Thyroid gland (tissue), 4 donors: ENCODE measurements at regions not wholly inside any gene's neighbourhood (a gene's known extent, or its start where the extent isn't known, plus 50 kb on each side); places are given as distances from the start of the nearest gene placed in this dataset.

Source experiments
- DNase-seq, 2 donors: peaks; one replicate each; pipeline ENCODE4 v3.0.0-alpha.2; 2019
- H3K27ac ChIP-seq, 3 donors: fragments of 200-600 bp; sonication (generic); 1 replicate in 2 of 3; 2 replicates in 1 of 3; pipeline ENCODE4 v1.5.1; 2016 to 2019; ENCODE audit warnings: mild to moderate bottlenecking in 1 of 3, moderate library complexity in 1 of 3
- H3K27me3 ChIP-seq: fragments of 200-600 bp; sonication (generic); one replicate; pipeline ENCODE4 v1.5.1; 2019
- H3K36me3 ChIP-seq, 2 donors: fragments of 200-600 bp; sonication (generic); one replicate each; pipeline ENCODE4 v1.5.1; 2016 to 2019
- H3K4me1 ChIP-seq, 2 donors: fragments of 200-600 bp; sonication (generic); one replicate each; pipeline ENCODE4 v1.5.1; 2017 to 2019
- H3K4me3 ChIP-seq, 3 donors: fragments of 200-600 bp; sonication (generic); replicated peaks in 1 of 3; 1 replicate in 2 of 3; 2 replicates in 1 of 3; pipeline ENCODE4 v1.5.1; 2016; ENCODE audit warnings: mild to moderate bottlenecking in 1 of 3
- H3K9me3 ChIP-seq: fragments of 200-600 bp; sonication (generic); one replicate; pipeline ENCODE4 v1.5.1; 2017
- CTCF ChIP-seq, 6 experiments: fragments of 200-600 bp in 3 of 6; fragments of 450-650 bp in 3 of 6; sonication (generic) in 3 of 6; IDR thresholded peaks; one replicate each; pipeline ENCODE4 v1.5.1; 2016 to 2019; ENCODE audit warnings: antibody characterized with exemption in 6 of 6, mild to moderate bottlenecking in 2 of 6, inconsistent platforms in 1 of 6, moderate library complexity in 1 of 6
- POLR2A ChIP-seq, 2 donors: fragments of 450-650 bp; IDR thresholded peaks; one replicate each; pipeline ENCODE4 v1.6.1; 2017; ENCODE audit warnings: antibody characterized with exemption in 2 of 2, mild to moderate bottlenecking in 2 of 2, moderate library complexity in 1 of 2
- WGBS, 2 donors: methylation state at CpG; one replicate each; pipeline ENCODE4 v1.1.5; 2017; 5-methylcytosine and 5-hydroxymethylcytosine counted together
- intact Hi-C: fragments of 100-400 bp; cut with DNase I; formaldehyde crosslinking; loops from one replicate; pipeline ENCODE4 v1.15.1; 2023

- Histone ChIP-seq H3K27ac (no peak overlapping the region), H3K27me3 (no peaks in the 10 kb centered on the region), H3K4me3 (no peak overlapping the region), H3K36me3 (no peaks in the 10 kb centered on the region), H3K9me3 (no peaks in the 10 kb centered on the region), H3K4me1 (no peaks in the 10 kb centered on the region)
- DNase-seq, result no peak
- intact Hi-C loops, result no loop called here
- TF ChIP-seq CTCF (IDR thresholded peaks at IDR 0.05) (no peak), POLR2A (IDR thresholded peaks at IDR 0.05) (no peak)
Observed at GRCh38 chr2:139077099-139077737, 297.0 kb upstream of the NXPH2 start.

- no peaks in the 10 kb centered on the region for H3K27me3 ChIP-seq
- DNase-seq, result no peak
- no peak for TF ChIP-seq CTCF (IDR thresholded peaks at IDR 0.05)
- TF ChIP-seq POLR2A (IDR thresholded peaks at IDR 0.05), result no peak
- H3K4me1 ChIP-seq, result no peaks in the 10 kb centered on the region
- WGBS, 2 donors, result 91 to 97% methylated on average over 1 of the region's 1 CpG
- no peaks in the 10 kb centered on the region for H3K9me3 ChIP-seq
- no peak overlapping the region for H3K27ac ChIP-seq
- intact Hi-C loops, result no loop called here
- no peak overlapping the region for H3K4me3 ChIP-seq
- no peaks in the 10 kb centered on the region for H3K36me3 ChIP-seq
Observed at GRCh38 chr2:139067874-139068273, 287.7 kb upstream of the NXPH2 start.

GRCh38 chr2:139067072-139067471, 286.9 kb upstream of the NXPH2 start:
- DNase-seq, result no peak
- Histone ChIP-seq H3K4me3 (no peak overlapping the region), H3K27ac (no peak overlapping the region), H3K27me3 (no peaks in the 10 kb centered on the region), H3K4me1 (no peaks in the 10 kb centered on the region), H3K9me3 (no peaks in the 10 kb centered on the region), H3K36me3 (no peaks in the 10 kb centered on the region)
- WGBS, 2 donors, result 82 to 86% methylated on average over 3 of the region's 3 CpGs
- intact Hi-C loops, result no loop called here
- TF ChIP-seq POLR2A (IDR thresholded peaks at IDR 0.05) (no peak), CTCF (IDR thresholded peaks at IDR 0.05) (no peak)

- H3K9me3 ChIP-seq, result no peaks in the 10 kb centered on the region
- TF ChIP-seq POLR2A (IDR thresholded peaks at IDR 0.05) (no peak), CTCF (IDR thresholded peaks at IDR 0.05) (no peak)
- H3K27ac ChIP-seq, result no peak overlapping the region
- DNase-seq, result no peak
- no peaks in the 10 kb centered on the region for H3K36me3 ChIP-seq
- H3K27me3 ChIP-seq, result no peaks in the 10 kb centered on the region
- intact Hi-C loops, result no loop called here
- H3K4me1 ChIP-seq, result no peaks in the 10 kb centered on the region
- H3K4me3 ChIP-seq, result no peak overlapping the region
Observed at GRCh38 chr2:139064159-139064558, 284.0 kb upstream of the NXPH2 start.

- 75 to 79% methylated on average over 2 of the region's 2 CpGs for WGBS, 2 donors
- DNase-seq, result no peak
- TF ChIP-seq CTCF (IDR thresholded peaks at IDR 0.05) (no peak), POLR2A (IDR thresholded peaks at IDR 0.05) (no peak)
- no peaks in the 10 kb centered on the region for H3K9me3 ChIP-seq
- no peaks in the 10 kb centered on the region for H3K36me3 ChIP-seq
- no peak overlapping the region for H3K27ac ChIP-seq
- H3K27me3 ChIP-seq, result no peaks in the 10 kb centered on the region
- intact Hi-C loops, result no loop called here
- H3K4me3 ChIP-seq, result no peak overlapping the region
- H3K4me1 ChIP-seq, result no peaks in the 10 kb centered on the region
Observed at GRCh38 chr2:139059617-139060016, 279.4 kb upstream of the NXPH2 start.
